CD4-positive, alpha-beta memory T cell (primary cell): ENCODE measurements at regions not wholly inside any gene's neighbourhood (a gene's known extent, or its start where the extent isn't known, plus 50 kb on each side); places are given as distances from the start of the nearest gene placed in this dataset.

Experiments
- CTCF ChIA-PET: fragments of 350-600 bp; sonication (Branson Sonifier 250); formaldehyde crosslinking; loops from one replicate; lab custom pipeline; 2021; ENCODE audit warnings: inconsistent platforms; ENCODE audit not compliant: partially characterized antibody; lab: Charles Lee
- POLR2A ChIA-PET: fragments of 350-600 bp; sonication (Branson Sonifier 250); formaldehyde crosslinking; loops from one replicate; lab custom pipeline; 2021; ENCODE audit not compliant: partially characterized antibody; lab: Charles Lee
- DNase-seq, 5 donors: peaks; one replicate each; pipeline versions ENCODE4 v3.0.0 to v3.0.0-alpha.2; 2020 to 2022; ENCODE audit warnings: mixed read lengths in 1 of 5
- H3K27ac ChIP-seq: one replicate; pipeline ENCODE4 v1.7.0; 2013; ENCODE audit warnings: low read depth, low read length
- H3K27me3 ChIP-seq: 2 replicates; pipeline ENCODE4 v1.7.0; 2013; ENCODE audit warnings: mild to moderate bottlenecking, low read length, moderate library complexity; ENCODE audit not compliant: insufficient read depth
- H3K36me3 ChIP-seq: 2 replicates; pipeline ENCODE4 v1.7.0; 2013; ENCODE audit warnings: mild to moderate bottlenecking, low read length, moderate library complexity; ENCODE audit not compliant: insufficient read depth
- H3K4me1 ChIP-seq: 2 replicates; pipeline ENCODE4 v1.7.0; 2013; ENCODE audit warnings: mild to moderate bottlenecking, low read length, moderate library complexity; ENCODE audit not compliant: insufficient read depth
- H3K4me3 ChIP-seq, 2 donors: one replicate each; pipeline ENCODE4 v1.7.0; 2013; ENCODE audit warnings: low read length in 2 of 2, mild to moderate bottlenecking in 1 of 2
- H3K9me3 ChIP-seq, 2 donors: one replicate each; pipeline ENCODE4 v1.7.0; 2013; ENCODE audit warnings: low read length in 2 of 2, control low read depth in 1 of 2; ENCODE audit not compliant: control insufficient read depth in 1 of 2
- H3K27ac Mint-ChIP-seq, 7 donors: one replicate each; pipeline ENCODE4 v1.8.0; 2020 to 2021; ENCODE audit warnings: mixed read lengths in 7 of 7, mild to moderate bottlenecking in 6 of 7, inconsistent platforms in 3 of 7, moderate library complexity in 3 of 7
- H3K27me3 Mint-ChIP-seq, 2 donors: one replicate each; pipeline ENCODE4 v1.8.0; 2020 to 2021; ENCODE audit warnings: mixed read lengths in 2 of 2
- H3K36me3 Mint-ChIP-seq, 2 donors: one replicate each; pipeline ENCODE4 v1.8.0; 2020 to 2021; ENCODE audit warnings: mixed read lengths in 2 of 2, inconsistent platforms in 1 of 2, mild to moderate bottlenecking in 1 of 2
- H3K4me1 Mint-ChIP-seq, 4 donors: one replicate each; pipeline ENCODE4 v1.8.0; 2020 to 2021; ENCODE audit warnings: mixed read lengths in 4 of 4, mild to moderate bottlenecking in 1 of 4
- H3K4me3 Mint-ChIP-seq, 8 donors: one replicate each; pipeline ENCODE4 v1.8.0; 2020 to 2021; ENCODE audit warnings: mixed read lengths in 8 of 8, mild to moderate bottlenecking in 7 of 8, moderate library complexity in 6 of 8, inconsistent platforms in 3 of 8
- H3K9me3 Mint-ChIP-seq, 8 donors: one replicate each; pipeline ENCODE4 v1.8.0; 2020 to 2021; ENCODE audit warnings: mixed read lengths in 8 of 8, mild to moderate bottlenecking in 5 of 8, inconsistent platforms in 3 of 8, moderate library complexity in 1 of 8
- intact Hi-C: fragments of 100-400 bp; cut with micrococcal nuclease; formaldehyde crosslinking; loops from one replicate; pipeline ENCODE4 v1.15.1; 2023

DNA sequence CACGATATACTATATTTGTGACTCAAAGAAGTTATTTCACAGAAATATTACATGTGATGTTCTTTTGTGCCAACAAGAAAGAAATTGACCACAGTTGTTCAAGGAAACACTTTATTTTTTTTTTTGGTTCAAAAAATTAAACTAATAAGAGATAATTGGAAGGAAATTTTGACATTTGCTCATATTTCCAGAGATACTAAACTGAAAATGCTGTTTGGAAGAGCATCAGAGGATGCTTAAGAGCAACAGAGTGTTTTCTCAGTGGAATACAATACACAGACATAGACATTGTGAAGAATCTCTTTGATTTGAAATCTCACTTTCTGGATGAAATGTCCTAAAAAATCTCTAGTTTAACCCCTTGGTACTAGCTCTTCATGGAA lies 760.4 kb upstream of the CXADR start:
- no peak overlapping the region for H3K27ac ChIP-seq
- H3K27me3 ChIP-seq = no peaks in the 10 kb centered on the region
- Mint-ChIP-seq H3K9me3 (peaks cover 0 to 12% (median 6%) of the 10 kb centered on the region in 8 donors), H3K27ac (no peak overlapping the region), H3K4me1 (no peaks in the 10 kb centered on the region), H3K36me3 (no peaks in the 10 kb centered on the region), H3K4me3 (no peak overlapping the region), H3K27me3 (no peaks in the 10 kb centered on the region)
- DNase-seq = no peak
- H3K4me3 ChIP-seq = no peak overlapping the region
- H3K36me3 ChIP-seq = no peaks in the 10 kb centered on the region
- no peaks in the 10 kb centered on the region for H3K4me1 ChIP-seq
- intact Hi-C loops = no loop called here
- CTCF ChIA-PET = no interaction called here
- POLR2A ChIA-PET = no interaction called here
- H3K9me3 ChIP-seq = peaks cover 0 to 3% of the 10 kb centered on the region in 2 donors

DNA sequence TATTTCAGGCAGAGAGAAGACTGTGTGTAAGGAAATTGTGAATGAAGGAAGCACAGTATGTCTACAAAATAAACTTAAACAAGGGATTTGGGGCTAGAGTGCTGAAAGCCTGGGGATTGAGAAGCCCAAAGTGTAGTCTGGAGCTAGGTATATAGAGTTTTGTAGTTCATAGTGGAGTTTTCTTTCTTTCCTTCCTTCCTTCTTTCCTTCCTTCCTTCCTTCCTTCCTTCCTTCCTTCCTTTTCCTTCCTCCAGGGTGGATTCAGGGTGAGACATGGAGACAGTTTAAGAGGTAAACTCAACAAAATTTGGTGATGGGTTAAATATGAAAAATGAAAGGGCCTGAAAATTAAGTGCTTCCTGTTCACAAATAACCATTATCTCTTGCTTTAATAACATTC lies 757.8 kb upstream of the CXADR start:
- Mint-ChIP-seq H3K27me3 (no peaks in the 10 kb centered on the region), H3K36me3 (no peaks in the 10 kb centered on the region), H3K4me3 (no peak overlapping the region), H3K27ac (no peak overlapping the region), H3K9me3 (peaks cover 0 to 12% (median 4%) of the 10 kb centered on the region in 8 donors), H3K4me1 (no peaks in the 10 kb centered on the region)
- no peaks in the 10 kb centered on the region for H3K36me3 ChIP-seq
- DNase-seq = no peak
- no peak overlapping the region for H3K4me3 ChIP-seq
- H3K9me3 ChIP-seq = peaks cover 0 to 3% of the 10 kb centered on the region in 2 donors
- ChIA-PET POLR2A (no interaction called here), CTCF (no interaction called here)
- H3K27me3 ChIP-seq = no peaks in the 10 kb centered on the region
- no peak overlapping the region for H3K27ac ChIP-seq
- intact Hi-C loops = no loop called here
- no peaks in the 10 kb centered on the region for H3K4me1 ChIP-seq

DNA sequence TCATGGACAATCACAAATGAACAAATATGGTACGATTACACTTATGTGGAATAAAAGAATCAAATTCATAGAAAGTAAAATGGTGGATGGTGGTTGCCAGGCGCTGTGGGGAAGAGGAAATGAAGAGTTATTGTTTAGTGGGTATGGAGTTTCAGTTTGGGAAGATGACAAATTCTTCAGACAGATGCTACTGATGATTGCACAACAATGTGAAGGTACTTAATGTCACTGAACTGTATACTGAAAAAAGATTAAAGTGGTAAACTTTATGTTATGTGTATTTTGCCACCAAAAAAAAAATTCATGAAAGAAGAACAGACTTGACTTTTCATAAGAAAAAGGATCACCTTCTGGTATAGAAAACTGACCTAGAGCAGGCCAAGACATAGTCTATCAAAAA lies 745.6 kb upstream of the CXADR start:
- intact Hi-C loops = no loop called here
- Histone ChIP-seq H3K36me3 (no peaks in the 10 kb centered on the region), H3K4me1 (no peaks in the 10 kb centered on the region), H3K4me3 (no peak overlapping the region), H3K27ac (no peak overlapping the region), H3K9me3 (no peaks in the 10 kb centered on the region), H3K27me3 (no peaks in the 10 kb centered on the region)
- H3K27ac Mint-ChIP-seq = no peak overlapping the region
- ChIA-PET POLR2A (no interaction called here), CTCF (no interaction called here)
- no peaks in the 10 kb centered on the region for H3K27me3 Mint-ChIP-seq
- H3K4me1 Mint-ChIP-seq = no peaks in the 10 kb centered on the region
- peaks cover 0 to 10% (median 3%) of the 10 kb centered on the region in 8 donors for H3K9me3 Mint-ChIP-seq
- no peak overlapping the region for H3K4me3 Mint-ChIP-seq
- DNase-seq = no peak
- H3K36me3 Mint-ChIP-seq = no peaks in the 10 kb centered on the region

DNA sequence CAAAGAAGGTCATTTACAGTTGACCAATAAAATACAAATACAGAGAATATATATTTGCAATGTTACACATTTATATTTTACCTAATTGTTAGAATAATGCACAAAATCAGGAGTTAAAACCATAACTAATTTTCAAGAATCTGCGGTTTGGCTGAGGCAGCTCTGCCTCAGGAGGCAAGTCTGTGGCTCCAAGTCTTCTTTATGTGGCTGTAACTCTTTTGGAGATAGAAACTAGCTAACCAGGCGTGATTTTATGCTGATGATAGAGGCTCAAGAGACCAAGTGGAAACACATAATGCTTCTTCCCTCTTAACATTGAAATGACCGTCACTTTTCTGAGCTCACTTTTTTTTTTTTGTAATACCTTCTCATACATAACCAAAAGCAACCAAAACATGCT lies 744.7 kb upstream of the CXADR start:
- H3K4me1 ChIP-seq = no peaks in the 10 kb centered on the region
- Mint-ChIP-seq H3K4me3 (no peak overlapping the region), H3K9me3 (peaks cover 2 to 10% (median 7%) of the 10 kb centered on the region in 8 donors)

DNA sequence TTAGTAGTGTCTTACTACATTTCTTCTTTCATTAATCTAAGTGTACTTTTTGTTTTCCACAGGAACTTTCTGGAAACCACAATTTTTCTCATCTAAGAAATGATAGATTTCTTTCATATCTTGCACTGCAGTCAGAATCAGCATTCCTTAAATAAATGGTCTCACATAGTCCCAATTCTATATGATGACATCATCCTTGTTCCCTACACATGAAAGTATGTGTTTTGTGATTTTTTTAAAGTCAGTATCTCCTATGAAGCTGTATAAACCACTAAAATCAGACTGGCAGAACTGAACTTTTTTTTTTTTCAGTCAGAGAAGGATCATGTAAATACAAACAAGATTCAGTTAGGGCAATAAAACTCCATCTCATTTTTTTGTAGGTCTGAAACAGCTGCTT lies 742.6 kb upstream of the CXADR start:
- peaks cover 2 to 10% (median 7%) of the 10 kb centered on the region in 8 donors for H3K9me3 Mint-ChIP-seq
- Histone ChIP-seq H3K27ac (no peak overlapping the region), H3K27me3 (no peaks in the 10 kb centered on the region), H3K36me3 (no peaks in the 10 kb centered on the region), H3K9me3 (no peaks in the 10 kb centered on the region), H3K4me3 (no peak overlapping the region), H3K4me1 (no peaks in the 10 kb centered on the region)
- intact Hi-C loops = no loop called here
- no peaks in the 10 kb centered on the region for H3K27me3 Mint-ChIP-seq
- POLR2A ChIA-PET = no interaction called here
- H3K36me3 Mint-ChIP-seq = no peaks in the 10 kb centered on the region
- no peak overlapping the region for H3K4me3 Mint-ChIP-seq
- no peak for DNase-seq
- CTCF ChIA-PET = no interaction called here
- H3K27ac Mint-ChIP-seq = no peak overlapping the region
- H3K4me1 Mint-ChIP-seq = no peaks in the 10 kb centered on the region

More for the DNA sequence above, 744.7 kb upstream of the CXADR start:
- no peaks in the 10 kb centered on the region for H3K36me3 ChIP-seq
- Mint-ChIP-seq H3K36me3 (no peaks in the 10 kb centered on the region), H3K4me1 (no peaks in the 10 kb centered on the region), H3K27ac (no peak overlapping the region), H3K27me3 (no peaks in the 10 kb centered on the region)
- no peak overlapping the region for H3K4me3 ChIP-seq
- no peak for DNase-seq
- intact Hi-C loops = no loop called here
- no peaks in the 10 kb centered on the region for H3K9me3 ChIP-seq
- ChIA-PET POLR2A (no interaction called here), CTCF (no interaction called here)
- H3K27ac ChIP-seq = no peak overlapping the region
- no peaks in the 10 kb centered on the region for H3K27me3 ChIP-seq

DNA sequence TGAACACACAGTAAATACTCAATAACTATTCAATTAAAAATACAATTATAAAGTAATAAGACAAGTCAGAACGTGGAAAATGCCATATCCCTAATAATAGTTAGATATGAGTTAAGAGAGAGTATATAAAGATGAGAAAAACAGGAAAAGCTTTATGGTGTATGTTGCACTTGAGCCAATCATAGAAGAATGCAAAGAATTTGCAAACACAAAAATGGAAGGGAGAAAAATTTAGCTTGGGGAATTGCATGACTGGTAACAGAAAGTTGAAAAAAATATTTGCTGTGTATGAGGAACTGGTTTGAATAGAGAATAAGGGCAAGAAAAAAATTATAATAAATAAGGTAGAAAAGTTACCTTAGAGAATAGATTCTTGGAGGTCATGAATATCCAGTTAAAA lies 739.6 kb upstream of the CXADR start:
- intact Hi-C loops = no loop called here
- Histone ChIP-seq H3K27me3 (no peaks in the 10 kb centered on the region), H3K4me3 (no peak overlapping the region), H3K4me1 (no peaks in the 10 kb centered on the region), H3K9me3 (no peaks in the 10 kb centered on the region), H3K27ac (no peak overlapping the region), H3K36me3 (no peaks in the 10 kb centered on the region)
- ChIA-PET POLR2A (no interaction called here), CTCF (no interaction called here)
- no peaks in the 10 kb centered on the region for H3K27me3 Mint-ChIP-seq
- no peaks in the 10 kb centered on the region for H3K4me1 Mint-ChIP-seq
- H3K27ac Mint-ChIP-seq = no peak overlapping the region
- H3K4me3 Mint-ChIP-seq = no peak overlapping the region
- H3K9me3 Mint-ChIP-seq = peaks cover 0 to 15% (median 8%) of the 10 kb centered on the region in 8 donors
- H3K36me3 Mint-ChIP-seq = no peaks in the 10 kb centered on the region
- DNase-seq = no peak

DNA sequence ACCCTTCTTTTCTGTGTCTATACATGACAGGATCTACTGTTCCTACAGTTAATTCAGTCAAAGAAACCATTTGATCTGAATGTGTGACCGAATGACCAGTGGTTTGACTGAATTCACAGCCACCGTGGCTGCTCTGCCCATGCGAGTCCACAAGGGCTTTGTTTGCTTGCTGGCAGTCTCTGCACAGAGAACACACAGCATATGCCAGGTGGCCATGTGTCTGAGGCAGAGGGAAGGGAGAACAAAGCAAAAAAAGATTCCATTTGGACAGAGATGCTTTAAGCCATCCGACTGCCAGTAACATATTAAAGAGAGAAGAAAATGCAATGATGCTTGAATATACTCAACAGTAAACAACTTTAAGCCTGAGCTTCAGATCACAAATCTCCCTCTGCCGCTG lies 737.8 kb upstream of the CXADR start:
- Mint-ChIP-seq H3K36me3 (no peaks in the 10 kb centered on the region), H3K9me3 (peaks cover 3 to 20% (median 7%) of the 10 kb centered on the region in 8 donors), H3K27ac (no peak overlapping the region), H3K4me3 (no peak overlapping the region), H3K4me1 (no peaks in the 10 kb centered on the region), H3K27me3 (no peaks in the 10 kb centered on the region)
- CTCF ChIA-PET = no interaction called here
- Histone ChIP-seq H3K9me3 (no peaks in the 10 kb centered on the region), H3K27ac (no peak overlapping the region), H3K27me3 (no peaks in the 10 kb centered on the region), H3K36me3 (no peaks in the 10 kb centered on the region), H3K4me1 (no peaks in the 10 kb centered on the region), H3K4me3 (no peak overlapping the region)
- POLR2A ChIA-PET = no interaction called here
- intact Hi-C loops = no loop called here
- DNase-seq = no peak
